ENCODE measurements at regions not wholly inside any gene's neighbourhood (a gene's known extent, or its start where the extent isn't known, plus 50 kb on each side); places are given as distances from the start of the nearest gene placed in this dataset.
"Not testable (repeated sequence)": the region's sequence is repeated elsewhere in the genome, so short reads cannot be mapped to it uniquely, and the experiment has no call there.

- peak; percentile 44 for DNase-seq (ENCODE audit: low read depth)
These were observed 485.1 kb upstream of the KLF6 start for GRCh38 chr10:4270116-4270515.

GRCh38 chr10:4268490-4268889 lies 483.5 kb upstream of the KLF6 start:
- not testable (repeated sequence) for DNase-seq (ENCODE audit: low read depth)

- no peak for DNase-seq (ENCODE audit: low read depth)
These were observed 482.2 kb upstream of the KLF6 start for GRCh38 chr10:4267086-4267773.

GRCh38 chr10:4266416-4267085 lies 481.5 kb upstream of the KLF6 start:
- no peak for DNase-seq (ENCODE audit: low read depth)

- no peak for DNase-seq (ENCODE audit: low read depth)
These were observed 481.0 kb upstream of the KLF6 start for GRCh38 chr10:4265964-4266363.

GRCh38 chr10:4264209-4264865 lies 479.3 kb upstream of the KLF6 start:
- DNase-seq (ENCODE audit: low read depth) = no peak

- DNase-seq (ENCODE audit: low read depth) = no peak
These were observed 478.6 kb upstream of the KLF6 start for GRCh38 chr10:4263601-4263921.

GRCh38 chr10:4262870-4263600 lies 478.0 kb upstream of the KLF6 start:
- no peak for DNase-seq (ENCODE audit: low read depth)

GRCh38 chr10:4262449-4262848 lies 477.4 kb upstream of the KLF6 start:
- DNase-seq (ENCODE audit: low read depth) = no peak

GRCh38 chr10:4260483-4261124 lies 475.6 kb upstream of the KLF6 start:
- DNase-seq (ENCODE audit: low read depth) = no peak

GRCh38 chr10:4257939-4258465 lies 473.0 kb upstream of the KLF6 start:
- no peak for DNase-seq (ENCODE audit: low read depth)

- DNase-seq (ENCODE audit: low read depth) = no peak
These were observed 472.0 kb upstream of the KLF6 start for GRCh38 chr10:4256971-4257370.

- DNase-seq (ENCODE audit: low read depth) = peak; percentile 28
These were observed 470.7 kb upstream of the KLF6 start for GRCh38 chr10:4255751-4256150.

- DNase-seq (ENCODE audit: low read depth) = peak; percentile 59
These were observed 469.3 kb upstream of the KLF6 start for GRCh38 chr10:4254101-4254994.

- no peak for DNase-seq (ENCODE audit: low read depth)
These were observed 467.7 kb upstream of the KLF6 start for GRCh38 chr10:4252701-4253100.

- no peak for DNase-seq (ENCODE audit: low read depth)
These were observed 465.5 kb upstream of the KLF6 start for GRCh38 chr10:4250587-4250887.

- peak; percentile 48 for DNase-seq (ENCODE audit: low read depth)
These were observed 465.0 kb upstream of the KLF6 start for GRCh38 chr10:4249841-4250586.

GRCh38 chr10:4247379-4247778 lies 462.4 kb upstream of the KLF6 start:
- DNase-seq (ENCODE audit: low read depth) = no peak

- DNase-seq (ENCODE audit: low read depth) = peak; percentile 97
These were observed 461.9 kb upstream of the KLF6 start for GRCh38 chr10:4246881-4247358.

- DNase-seq (ENCODE audit: low read depth) = peak; percentile 96
These were observed 458.6 kb upstream of the KLF6 start for GRCh38 chr10:4243651-4244050.

Measured in HT1080 (cell line).